ENCODE measurements at regions not wholly inside any gene's neighbourhood (a gene's known extent, or its start where the extent isn't known, plus 50 kb on each side); places are given as distances from the start of the nearest gene placed in this dataset.
A peak's percentile ranks its signal among the peaks of the same experiment; 100 is the strongest.

- Mint-ChIP-seq H3K4me1 (peaks cover 6% of the 10 kb centered on the region), H3K27ac (no peak overlapping the region), H3K4me3 (no peak overlapping the region), H3K27me3 (no peaks in the 10 kb centered on the region), H3K9me3 (no peaks in the 10 kb centered on the region), H3K36me3 (ENCODE audit: low read depth) (no peaks in the 10 kb centered on the region)
- DNase-seq (no peak), ATAC-seq (ENCODE audit: low read depth) (no peak)
- CTCF ChIA-PET: no interaction called here
- POLR2A ChIA-PET: interaction anchor here (0.6 to 0.7 kb wide), 2 partner anchors 107 to 522 kb away, joined by 3 to 7 read pairs; no protein-coding TSS in a partner anchor
- intact Hi-C loops (cut with micrococcal nuclease): no loop called here
- TF ChIP-seq CTCF (IDR thresholded peaks at IDR 0.05): no peak
Observed at GRCh38 chr6:14533446-14533845, 415.9 kb downstream of the CD83 start.

GRCh38 chr6:14537030-14537429, 419.5 kb downstream of the CD83 start:
- Mint-ChIP-seq H3K27me3 (no peaks in the 10 kb centered on the region), H3K9me3 (no peaks in the 10 kb centered on the region), H3K4me1 (peaks cover 9% of the 10 kb centered on the region), H3K36me3 (ENCODE audit: low read depth) (no peaks in the 10 kb centered on the region), H3K27ac (no peak overlapping the region), H3K4me3 (no peak overlapping the region)
- DNase-seq: no peak
- ChIA-PET POLR2A (no interaction called here), CTCF (no interaction called here)
- TF ChIP-seq CTCF (IDR thresholded peaks at IDR 0.05): no peak
- ATAC-seq (ENCODE audit: low read depth): no peak
- intact Hi-C loops (cut with micrococcal nuclease): no loop called here

GRCh38 chr6:14540276-14540675, 422.7 kb downstream of the CD83 start:
- no peak overlapping the region for H3K4me3 Mint-ChIP-seq
- no peaks in the 10 kb centered on the region for H3K36me3 Mint-ChIP-seq (ENCODE audit: low read depth)
- peaks cover 34% of the 10 kb centered on the region for H3K4me1 Mint-ChIP-seq
- ChIA-PET CTCF (no interaction called here), POLR2A (no interaction called here)
- ATAC-seq (ENCODE audit: low read depth): no peak
- no peak overlapping the region for H3K27ac Mint-ChIP-seq
- TF ChIP-seq CTCF (IDR thresholded peaks at IDR 0.05): no peak
- intact Hi-C loops (cut with micrococcal nuclease): loop anchor here (5.0 kb wide), 1 partner anchor 317 kb away; no protein-coding TSS in a partner anchor
- DNase-seq: no peak
- H3K9me3 Mint-ChIP-seq: no peaks in the 10 kb centered on the region
- H3K27me3 Mint-ChIP-seq: no peaks in the 10 kb centered on the region

GRCh38 chr6:14540810-14541540, 423.4 kb downstream of the CD83 start:
- DNase-seq (no peak), ATAC-seq (ENCODE audit: low read depth) (no peak)
- H3K4me3 Mint-ChIP-seq: no peak overlapping the region
- H3K4me1 Mint-ChIP-seq: peaks cover 34% of the 10 kb centered on the region
- H3K9me3 Mint-ChIP-seq: no peaks in the 10 kb centered on the region
- H3K36me3 Mint-ChIP-seq (ENCODE audit: low read depth): no peaks in the 10 kb centered on the region
- ChIA-PET CTCF (no interaction called here), POLR2A (no interaction called here)
- H3K27ac Mint-ChIP-seq: no peak overlapping the region
- no peaks in the 10 kb centered on the region for H3K27me3 Mint-ChIP-seq
- no peak for TF ChIP-seq CTCF (IDR thresholded peaks at IDR 0.05)
- intact Hi-C loops (cut with micrococcal nuclease): loop anchor here (5.0 kb wide), 1 partner anchor 316 kb away; no protein-coding TSS in a partner anchor

- Mint-ChIP-seq H3K27ac (peak overlapping the region; percentile 21), H3K36me3 (ENCODE audit: low read depth) (no peaks in the 10 kb centered on the region), H3K27me3 (no peaks in the 10 kb centered on the region), H3K9me3 (no peaks in the 10 kb centered on the region), H3K4me1 (peaks cover 34% of the 10 kb centered on the region), H3K4me3 (peak overlapping the region; percentile 6)
- CTCF ChIA-PET: no interaction called here
- peak; percentile 23 for DNase-seq
- peak; percentile 98 for ATAC-seq (ENCODE audit: low read depth)
- POLR2A ChIA-PET: interaction anchor here (0.9 kb wide), 1 partner anchor 11 kb away, joined by 3 read pairs; no protein-coding TSS in a partner anchor
- TF ChIP-seq CTCF (IDR thresholded peaks at IDR 0.05): no peak
- intact Hi-C loops (cut with micrococcal nuclease): loop anchor here (2.0 to 5.0 kb wide), 2 partner anchors 96 to 314 kb away; no protein-coding TSS in a partner anchor
Observed at GRCh38 chr6:14542670-14543366, 425.2 kb downstream of the CD83 start.

All from activated B cell treated with CpG ODN at 0.5 μM for 24 hours (primary cell).